ENCODE measurements at regions not wholly inside any gene's neighbourhood (a gene's known extent, or its start where the extent isn't known, plus 50 kb on each side); places are given as distances from the start of the nearest gene placed in this dataset.

GRCh38 chr14:61632807-61633206 is 62.5 kb upstream of the HIF1A start:
- Mint-ChIP-seq H3K4me3 (no peak overlapping the region), H3K36me3 (ENCODE audit: low read depth) (no peaks in the 10 kb centered on the region), H3K27ac (no peak overlapping the region), H3K4me1 (peaks cover 13% of the 10 kb centered on the region), H3K9me3 (peaks cover 13% of the 10 kb centered on the region), H3K27me3 (no peaks in the 10 kb centered on the region)
- intact Hi-C loops (cut with micrococcal nuclease): no loop called here
- no peak for DNase-seq

GRCh38 chr14:61636291-61636690 is 59.0 kb upstream of the HIF1A start:
- Mint-ChIP-seq H3K4me3 (no peak overlapping the region), H3K9me3 (peaks cover 11% of the 10 kb centered on the region), H3K27ac (peak overlapping the region; percentile 74), H3K36me3 (ENCODE audit: low read depth) (peaks cover 2% of the 10 kb centered on the region), H3K4me1 (peaks cover 14% of the 10 kb centered on the region), H3K27me3 (no peaks in the 10 kb centered on the region)
- no peak for DNase-seq
- intact Hi-C loops (cut with micrococcal nuclease): loop anchor here (2.0 kb wide), 1 partner anchor 17 kb away; no protein-coding TSS in a partner anchor

GRCh38 chr14:61636779-61637178 is 58.5 kb upstream of the HIF1A start:
- no peak for DNase-seq
- H3K27ac Mint-ChIP-seq: peak overlapping the region; percentile 74

GRCh38 chr14:61638595-61639387 is 56.5 kb upstream of the HIF1A start:
- intact Hi-C loops (cut with micrococcal nuclease): no loop called here
- DNase-seq: no peak
- peaks cover 2% of the 10 kb centered on the region for H3K36me3 Mint-ChIP-seq (ENCODE audit: low read depth)
- H3K27me3 Mint-ChIP-seq: no peaks in the 10 kb centered on the region
- H3K27ac Mint-ChIP-seq: no peak overlapping the region
- H3K4me3 Mint-ChIP-seq: no peak overlapping the region
- H3K9me3 Mint-ChIP-seq: peaks cover 14% of the 10 kb centered on the region
- peaks cover 15% of the 10 kb centered on the region for H3K4me1 Mint-ChIP-seq

More at GRCh38 chr14:61636779-61637178, 58.5 kb upstream of the HIF1A start:
- Mint-ChIP-seq H3K27me3 (no peaks in the 10 kb centered on the region), H3K36me3 (ENCODE audit: low read depth) (peaks cover 2% of the 10 kb centered on the region), H3K4me1 (peaks cover 14% of the 10 kb centered on the region), H3K4me3 (no peak overlapping the region), H3K9me3 (peaks cover 11% of the 10 kb centered on the region)
- intact Hi-C loops (cut with micrococcal nuclease): loop anchor here (2.0 kb wide), 1 partner anchor 16 kb away; no protein-coding TSS in a partner anchor

GRCh38 chr14:61640158-61641136 is 54.9 kb upstream of the HIF1A start:
- Mint-ChIP-seq H3K27ac (no peak overlapping the region), H3K4me1 (peaks cover 19% of the 10 kb centered on the region), H3K36me3 (ENCODE audit: low read depth) (peaks cover 2% of the 10 kb centered on the region), H3K4me3 (no peak overlapping the region), H3K27me3 (no peaks in the 10 kb centered on the region), H3K9me3 (peaks cover 14% of the 10 kb centered on the region)
- DNase-seq: no peak
- intact Hi-C loops (cut with micrococcal nuclease): no loop called here

- Mint-ChIP-seq H3K27ac (no peak overlapping the region), H3K9me3 (peaks cover 6% of the 10 kb centered on the region), H3K27me3 (no peaks in the 10 kb centered on the region), H3K4me3 (no peak overlapping the region), H3K36me3 (ENCODE audit: low read depth) (peaks cover 2% of the 10 kb centered on the region), H3K4me1 (peaks cover 11% of the 10 kb centered on the region)
- no peak for DNase-seq
- intact Hi-C loops (cut with micrococcal nuclease): no loop called here
Measured at GRCh38 chr14:61641914-61642613, 53.2 kb upstream of the HIF1A start.

GRCh38 chr14:61642614-61642982 is 52.7 kb upstream of the HIF1A start:
- Mint-ChIP-seq H3K27ac (peak overlapping the region; percentile 7), H3K4me3 (no peak overlapping the region), H3K27me3 (no peaks in the 10 kb centered on the region), H3K36me3 (ENCODE audit: low read depth) (peaks cover 2% of the 10 kb centered on the region), H3K4me1 (peaks cover 10% of the 10 kb centered on the region), H3K9me3 (peaks cover 6% of the 10 kb centered on the region)
- DNase-seq: no peak
- intact Hi-C loops (cut with micrococcal nuclease): no loop called here

- no peak overlapping the region for H3K27ac Mint-ChIP-seq
- H3K36me3 Mint-ChIP-seq (ENCODE audit: low read depth): no peaks in the 10 kb centered on the region
- intact Hi-C loops (cut with micrococcal nuclease): no loop called here
- H3K4me3 Mint-ChIP-seq: no peak overlapping the region
- peaks cover 3% of the 10 kb centered on the region for H3K9me3 Mint-ChIP-seq
- no peak for DNase-seq
- H3K27me3 Mint-ChIP-seq: no peaks in the 10 kb centered on the region
- H3K4me1 Mint-ChIP-seq: peaks cover 11% of the 10 kb centered on the region
Measured at GRCh38 chr14:61643555-61643954, 51.8 kb upstream of the HIF1A start.

GRCh38 chr14:61644175-61644574 is 51.1 kb upstream of the HIF1A start:
- intact Hi-C loops (cut with micrococcal nuclease): no loop called here
- H3K4me3 Mint-ChIP-seq: no peak overlapping the region
- H3K27ac Mint-ChIP-seq: no peak overlapping the region
- peaks cover 3% of the 10 kb centered on the region for H3K9me3 Mint-ChIP-seq
- DNase-seq: no peak
- no peaks in the 10 kb centered on the region for H3K36me3 Mint-ChIP-seq (ENCODE audit: low read depth)
- H3K27me3 Mint-ChIP-seq: no peaks in the 10 kb centered on the region
- H3K4me1 Mint-ChIP-seq: peaks cover 14% of the 10 kb centered on the region

GRCh38 chr14:61644834-61645233 is 50.5 kb upstream of the HIF1A start:
- H3K4me3 Mint-ChIP-seq: no peak overlapping the region
- H3K36me3 Mint-ChIP-seq (ENCODE audit: low read depth): no peaks in the 10 kb centered on the region
- intact Hi-C loops (cut with micrococcal nuclease): no loop called here

GRCh38 chr14:61645247-61645646 is 50.1 kb upstream of the HIF1A start:
- peaks cover 3% of the 10 kb centered on the region for H3K9me3 Mint-ChIP-seq
- no peak for DNase-seq
- intact Hi-C loops (cut with micrococcal nuclease): no loop called here

More at GRCh38 chr14:61644834-61645233, 50.5 kb upstream of the HIF1A start:
- peaks cover 3% of the 10 kb centered on the region for H3K9me3 Mint-ChIP-seq
- H3K27ac Mint-ChIP-seq: no peak overlapping the region
- DNase-seq: peak; percentile 50
- peaks cover 18% of the 10 kb centered on the region for H3K4me1 Mint-ChIP-seq
- no peaks in the 10 kb centered on the region for H3K27me3 Mint-ChIP-seq

More at GRCh38 chr14:61645247-61645646, 50.1 kb upstream of the HIF1A start:
- Mint-ChIP-seq H3K36me3 (ENCODE audit: low read depth) (no peaks in the 10 kb centered on the region), H3K27ac (no peak overlapping the region), H3K4me1 (peaks cover 18% of the 10 kb centered on the region), H3K27me3 (no peaks in the 10 kb centered on the region), H3K4me3 (no peak overlapping the region)
